ENCODE measurements at regions not wholly inside any gene's neighbourhood (a gene's known extent, or its start where the extent isn't known, plus 50 kb on each side); places are given as distances from the start of the nearest gene placed in this dataset.
"Not testable (repeated sequence)": the region's sequence is repeated elsewhere in the genome, so short reads cannot be mapped to it uniquely, and the experiment has no call there.

- no peak for DNase-seq
Observed at GRCh38 chr16:79402920-79403319, 197.6 kb downstream of the MAF start.

DNA sequence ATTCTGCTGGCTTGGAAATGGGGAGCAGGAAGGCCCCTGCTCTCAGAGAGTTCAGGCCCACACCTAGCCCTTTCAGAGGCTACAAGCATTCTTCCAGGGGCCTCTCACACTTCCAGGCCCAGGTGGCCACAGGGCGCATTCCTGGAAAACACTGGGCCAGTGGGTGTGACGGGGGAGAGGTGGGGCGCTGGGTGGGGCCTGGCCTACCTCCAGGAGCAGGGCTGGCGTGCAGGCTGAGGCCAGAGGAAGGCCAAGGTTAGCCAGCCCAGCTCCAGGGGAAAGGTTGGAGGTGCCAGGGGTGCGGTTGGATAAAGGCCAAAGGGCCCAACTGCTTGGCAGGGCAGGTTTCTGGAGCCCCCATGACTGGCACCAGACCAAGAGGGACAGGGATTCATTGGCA is 198.2 kb downstream of the MAF start:
- DNase-seq, result no peak

DNA sequence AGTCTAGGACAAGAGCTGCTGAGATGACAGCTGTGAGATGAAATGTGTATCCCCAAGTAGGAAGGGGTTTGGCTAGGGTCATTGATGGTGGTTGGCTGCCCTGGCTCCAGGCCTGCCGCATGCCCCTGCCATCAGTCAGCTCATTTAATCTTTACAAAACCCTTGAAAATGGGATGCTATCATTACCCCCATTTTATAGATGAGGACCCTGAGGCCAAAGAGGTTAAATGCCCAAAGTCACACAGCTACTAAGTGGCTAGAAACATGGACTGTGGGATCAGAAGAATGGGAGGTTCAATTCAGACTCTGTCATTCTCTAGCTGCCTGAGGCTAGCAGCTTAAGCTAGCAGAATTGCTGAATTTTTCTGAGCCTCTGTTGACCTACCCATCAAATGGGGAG is 198.8 kb downstream of the MAF start:
- no peak for DNase-seq

DNA sequence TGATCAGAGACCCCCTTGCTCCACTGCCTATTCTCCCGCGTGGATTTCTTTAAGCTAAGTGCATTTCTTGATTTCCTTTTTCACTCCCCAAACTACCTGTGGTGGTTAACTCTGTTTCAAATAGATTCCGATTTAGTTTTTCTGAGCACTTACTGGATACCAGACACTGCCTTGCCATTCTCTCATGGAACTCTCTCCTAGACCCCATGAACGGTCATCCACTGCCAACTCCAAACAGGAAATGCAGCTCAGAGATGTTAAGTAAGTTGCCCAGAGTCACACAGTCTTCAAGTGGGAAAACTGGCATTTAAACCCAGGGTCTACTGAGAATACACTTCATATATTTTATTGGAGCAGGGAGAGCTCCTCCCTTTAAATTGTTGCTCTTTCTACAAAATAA is 199.4 kb downstream of the MAF start:
- DNase-seq, result no peak

DNA sequence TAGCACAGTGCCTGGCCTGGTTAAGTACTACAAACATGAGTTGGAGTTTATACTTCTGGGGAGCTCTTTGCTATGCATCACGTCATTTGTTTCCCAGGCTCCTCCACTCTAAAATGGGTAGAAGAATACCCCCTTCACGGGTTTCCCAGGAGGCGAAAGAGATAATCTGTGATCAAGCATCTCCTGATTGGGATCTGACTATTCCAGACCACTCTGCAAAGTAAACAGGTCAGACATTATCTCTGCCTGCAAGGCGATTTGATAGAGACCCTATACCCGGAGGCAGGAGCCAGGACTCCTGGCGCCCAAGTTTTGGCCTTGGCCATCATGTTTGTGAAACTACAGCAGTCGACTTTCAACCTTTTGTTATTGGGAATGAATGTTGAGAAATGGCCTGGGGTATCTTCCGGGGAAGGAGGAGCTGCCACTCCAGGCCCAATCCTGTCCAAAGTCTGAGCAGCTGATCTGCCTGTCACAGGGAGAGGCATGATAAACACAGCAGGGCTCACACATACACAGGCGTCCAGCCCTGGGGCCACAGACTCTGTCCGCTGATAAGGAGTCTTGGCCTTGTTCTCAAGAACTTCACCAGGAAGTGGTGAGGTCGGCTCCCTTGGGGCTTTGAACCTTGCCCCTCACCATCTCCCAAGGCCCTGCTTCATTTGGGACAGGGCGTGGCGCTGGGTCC is 199.9 kb downstream of the MAF start:
- no peak for DNase-seq

- DNase-seq, result no peak
Observed at GRCh38 chr16:79395591-79395990, 204.9 kb downstream of the MAF start.

GRCh38 chr16:79394206-79394605 is 206.3 kb downstream of the MAF start:
- DNase-seq, result no peak

DNA sequence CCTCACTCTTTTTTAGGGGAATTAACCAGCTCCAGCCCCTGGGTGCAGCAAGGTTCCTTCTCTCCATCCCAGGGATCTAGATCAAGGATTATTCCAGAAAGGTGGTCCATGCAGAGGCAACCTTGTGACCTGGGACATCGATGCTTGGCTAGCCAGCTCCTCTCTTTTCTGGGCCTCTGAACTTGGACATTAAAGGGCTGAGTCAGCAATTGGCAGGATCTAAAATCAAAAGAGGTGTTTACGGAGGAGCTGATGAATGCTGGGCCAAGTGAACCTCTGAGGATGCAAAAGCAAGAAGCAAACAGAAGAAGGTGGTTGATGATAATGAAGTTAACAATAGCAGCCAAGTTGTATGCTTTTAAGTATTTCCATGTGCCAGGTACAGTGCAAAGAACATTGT is 207.0 kb downstream of the MAF start:
- DNase-seq, result no peak

- DNase-seq, result no peak
Observed at GRCh38 chr16:79393127-79393526, 207.4 kb downstream of the MAF start.

- no peak for DNase-seq
Observed at GRCh38 chr16:79392081-79392480, 208.5 kb downstream of the MAF start.

DNA sequence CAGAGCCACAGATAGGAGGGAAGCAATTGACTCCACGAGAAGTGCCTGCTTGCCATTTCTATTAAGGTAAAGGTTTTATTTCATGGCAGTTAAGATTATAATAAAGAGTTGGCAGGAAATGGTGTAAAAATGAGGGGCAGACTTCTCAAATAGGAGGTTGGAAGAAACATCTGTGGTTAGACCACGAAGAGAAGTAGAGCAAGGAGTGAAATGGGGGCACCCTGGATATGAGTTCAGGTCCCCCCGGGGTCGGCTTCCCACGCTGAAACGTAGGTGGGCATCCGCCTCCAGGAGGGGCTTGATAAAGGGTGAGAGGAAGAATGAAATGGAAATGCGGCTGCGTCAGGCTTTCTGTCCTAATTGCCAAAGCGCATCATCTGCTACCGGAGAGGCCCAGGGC is 209.1 kb downstream of the MAF start:
- no peak for DNase-seq

DNA sequence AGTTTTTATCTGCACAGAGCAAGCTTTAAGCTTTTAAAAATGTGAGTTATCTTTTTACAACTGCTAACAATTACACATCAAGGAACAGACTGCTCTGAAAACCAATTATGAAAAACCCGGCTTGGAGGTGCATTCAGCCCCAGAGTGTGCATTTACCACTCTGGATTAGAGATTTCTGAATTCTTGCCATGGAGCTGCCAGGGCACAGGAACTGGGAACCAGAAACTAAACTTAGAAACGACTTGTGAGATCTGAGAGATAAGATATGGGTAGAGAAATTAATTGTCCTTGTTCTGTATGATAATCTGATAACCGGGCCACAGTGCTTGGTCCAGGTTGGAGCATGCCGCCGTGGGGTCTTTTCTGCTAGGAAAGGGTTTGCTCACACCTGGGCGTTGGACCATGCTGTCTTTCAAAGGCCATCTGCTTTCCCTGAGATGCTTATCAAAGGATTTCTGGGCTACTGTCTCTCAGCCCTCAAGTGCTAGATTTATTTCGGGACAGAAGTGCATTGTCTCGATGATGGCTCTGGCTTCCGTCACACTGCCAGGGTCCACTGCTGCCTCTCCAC is 210.0 kb downstream of the MAF start:
- no peak for DNase-seq

DNA sequence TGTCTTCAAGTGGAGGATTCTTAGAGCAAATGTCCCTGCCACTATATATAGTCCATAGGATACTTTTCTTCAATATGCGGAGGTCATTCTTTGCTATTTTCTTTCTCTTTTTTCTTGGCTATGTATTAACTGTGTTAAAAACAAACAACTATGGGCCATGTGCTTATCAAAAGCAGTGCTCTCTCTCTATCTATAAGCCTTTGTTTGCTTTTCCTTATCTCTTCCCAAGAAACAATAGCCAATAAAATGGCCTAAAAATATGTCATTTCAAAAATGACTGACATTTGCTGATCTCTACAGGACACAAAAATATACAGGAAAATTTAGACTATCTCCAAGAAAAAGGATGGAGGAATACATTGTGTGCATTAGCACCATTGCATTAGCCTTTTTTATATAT is 212.1 kb downstream of the MAF start:
- DNase-seq, result no peak

GRCh38 chr16:79386299-79386698 is 214.2 kb downstream of the MAF start:
- no peak for DNase-seq

DNA sequence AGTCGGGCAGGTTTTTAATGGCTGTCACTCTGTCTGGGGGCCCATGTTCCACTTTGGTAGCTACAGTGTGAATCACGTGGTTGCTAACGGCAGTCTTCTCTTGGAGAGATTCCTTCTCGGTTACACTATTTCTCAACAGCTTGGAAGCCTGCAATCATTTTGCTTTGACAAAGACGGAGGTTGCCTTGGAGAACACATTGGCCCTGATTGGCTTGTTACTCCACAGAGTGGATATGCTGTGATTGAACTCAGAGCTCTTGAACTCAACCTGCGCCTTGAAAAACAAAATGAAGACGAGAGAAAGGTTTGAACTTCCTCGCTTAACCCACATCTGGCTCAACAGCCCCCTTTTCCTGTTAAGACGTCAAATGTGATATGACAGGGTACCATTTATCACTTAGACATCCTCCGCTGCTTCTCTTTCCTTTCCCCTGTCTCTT is 218.9 kb downstream of the MAF start:
- DNase-seq, result no peak

DNA sequence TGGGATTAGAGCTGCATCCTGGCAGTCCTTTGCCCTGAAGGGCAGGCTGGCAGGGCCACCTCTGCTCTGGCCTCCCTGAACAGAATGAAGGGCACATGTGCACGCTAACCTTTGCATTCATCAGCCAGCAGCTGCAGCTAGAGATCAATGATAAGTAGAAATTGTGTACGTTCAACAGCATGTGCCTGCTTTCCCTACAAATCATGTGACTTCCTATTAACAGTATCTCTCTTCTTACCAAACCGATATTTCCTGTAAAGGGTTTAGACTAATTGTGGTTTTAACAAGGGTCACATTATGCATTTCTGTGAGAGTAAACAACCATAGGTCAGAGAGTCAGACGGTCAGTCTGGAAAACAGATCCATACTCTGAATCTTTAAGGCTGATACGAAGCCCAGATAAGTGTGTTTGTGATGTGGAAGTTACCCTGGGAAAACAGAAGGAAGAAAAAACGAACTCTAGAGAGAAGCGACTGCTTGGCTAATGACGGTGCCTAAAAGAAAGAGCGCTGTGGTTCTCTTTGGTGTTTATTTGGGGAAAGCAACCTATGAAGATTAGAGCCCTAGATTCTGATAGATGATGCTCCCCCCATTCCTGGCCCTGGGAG is 219.4 kb downstream of the MAF start:
- no peak for DNase-seq

DNA sequence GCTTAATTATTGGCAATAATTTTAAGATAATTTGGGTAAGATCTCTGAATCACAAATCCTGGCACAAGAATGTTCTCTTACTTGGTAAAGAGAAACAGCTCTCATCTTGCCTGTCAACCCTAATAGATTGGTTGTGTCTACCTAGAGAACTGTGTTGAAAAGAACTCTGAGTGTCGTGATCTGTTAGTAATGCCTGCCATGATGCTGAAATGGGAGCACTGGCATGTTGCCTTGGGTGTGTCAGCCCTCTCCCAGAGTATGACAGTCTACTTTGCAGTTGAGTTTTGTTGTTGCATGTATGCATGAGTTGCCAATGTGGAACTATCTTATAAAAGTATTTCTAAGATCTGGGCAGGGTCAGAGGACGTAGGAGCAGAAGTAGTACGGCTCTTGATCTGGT is 221.4 kb downstream of the MAF start:
- DNase-seq, result no peak

- DNase-seq, result not testable (repeated sequence)
Observed at GRCh38 chr16:79377082-79377481, 223.5 kb downstream of the MAF start.

GRCh38 chr16:79375351-79375750 is 225.2 kb downstream of the MAF start:
- no peak for DNase-seq

DNA sequence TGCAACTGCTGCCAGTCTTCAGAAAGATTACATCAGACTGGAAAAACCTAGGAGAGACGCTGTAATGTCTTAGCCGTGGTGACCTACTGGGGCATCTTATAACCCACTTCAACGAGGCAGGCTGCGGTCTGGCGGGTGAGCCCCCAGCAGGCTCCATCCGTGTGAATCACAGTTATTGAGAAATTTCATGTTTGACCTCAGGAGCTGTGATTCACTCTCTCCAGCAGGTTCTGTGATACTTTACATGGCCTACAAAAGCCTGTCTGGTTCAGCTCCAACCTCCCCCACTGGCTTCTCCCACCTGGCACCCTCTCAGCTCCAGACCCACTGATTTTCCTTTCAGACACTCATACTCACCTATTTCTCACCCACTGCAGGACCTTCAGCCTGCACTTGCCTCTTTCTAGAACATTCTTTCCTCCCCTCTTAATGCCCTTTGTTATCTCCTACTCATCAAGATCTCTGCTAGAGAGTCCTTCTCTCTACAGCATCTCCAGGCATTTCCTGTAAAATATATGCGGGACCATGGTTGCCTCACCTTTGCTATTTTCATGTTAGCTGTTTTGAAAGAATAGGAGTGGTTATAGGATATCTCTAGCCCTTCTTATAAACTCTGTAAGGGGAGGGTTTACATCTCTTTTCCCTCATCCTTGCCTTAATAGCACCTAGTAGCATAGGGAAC is 227.9 kb downstream of the MAF start:
- no peak for DNase-seq

DNA sequence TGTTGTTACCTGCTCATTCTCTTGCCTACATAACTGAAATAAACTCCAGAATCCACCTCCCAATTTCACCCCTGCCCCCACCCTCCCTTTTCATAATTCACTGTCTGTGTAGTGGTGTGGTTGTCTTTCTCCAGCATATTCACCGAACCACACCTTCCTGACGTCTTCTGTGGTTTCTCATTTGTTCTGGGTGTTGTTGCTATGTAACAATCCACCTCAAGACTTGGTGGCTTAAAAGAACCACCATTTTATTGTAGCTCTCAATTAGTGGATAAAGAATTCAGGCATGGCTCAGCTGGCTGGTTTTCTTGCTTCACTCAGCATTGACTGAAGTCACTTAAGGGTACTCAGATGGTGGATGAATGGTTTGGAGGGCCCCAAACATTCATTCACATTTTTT is 229.8 kb downstream of the MAF start:
- no peak for DNase-seq

DNA sequence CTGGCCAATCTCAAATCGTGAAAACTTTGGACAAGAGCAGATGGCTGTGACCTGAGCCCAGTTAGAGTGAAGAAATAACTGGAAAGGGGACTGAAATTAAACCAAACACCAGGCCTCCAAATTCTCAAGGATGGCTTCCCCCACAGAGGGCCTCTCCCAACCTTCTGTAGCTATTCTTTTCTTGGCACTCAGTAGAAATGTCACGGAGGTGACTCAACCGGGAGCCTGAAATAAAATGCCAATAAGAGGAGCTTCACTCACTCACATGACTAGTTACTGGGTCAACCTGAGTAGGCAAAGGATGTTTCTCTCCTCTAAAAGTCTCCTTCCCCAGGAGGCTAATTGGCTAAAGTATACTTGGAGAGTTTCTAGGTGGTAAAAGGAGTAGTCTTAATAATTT is 230.7 kb downstream of the MAF start:
- DNase-seq, result no peak

DNA sequence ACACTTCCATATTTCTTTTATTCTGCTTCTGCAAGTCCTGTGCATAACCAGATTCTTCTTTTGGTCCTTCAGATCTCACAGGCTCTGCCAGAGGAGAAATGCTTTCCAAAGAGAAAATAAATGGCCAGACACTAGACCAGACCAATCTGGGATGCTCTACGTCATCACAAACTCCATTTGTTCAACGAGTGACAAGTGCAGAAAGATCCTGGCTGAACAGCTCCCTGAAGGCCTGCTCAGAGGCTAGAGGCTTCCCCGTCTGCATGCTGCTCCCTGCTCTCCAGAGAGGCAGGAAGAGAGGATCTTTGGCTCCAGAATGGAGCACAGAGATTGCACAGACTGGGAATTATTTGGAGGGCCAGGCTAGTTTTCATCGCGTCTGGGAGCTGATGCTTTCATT is 232.7 kb downstream of the MAF start:
- DNase-seq, result no peak

- no peak for DNase-seq
Observed at GRCh38 chr16:79366635-79367034, 233.9 kb downstream of the MAF start.

Measured in DMS79 treated with DMSO at 0.1 percent for 48 hours (cell line).